GM10248 (cell line): ENCODE measurements at regions not wholly inside any gene's neighbourhood (a gene's known extent, or its start where the extent isn't known, plus 50 kb on each side); places are given as distances from the start of the nearest gene placed in this dataset.
"Not testable (repeated sequence)": the region's sequence is repeated elsewhere in the genome, so short reads cannot be mapped to it uniquely, and the experiment has no call there.

Source experiments
- CTCF ChIA-PET: fragments of 300-600 bp; sonication (Branson Sonifier 250); formaldehyde crosslinking; extraction: SDS; loops from one replicate; lab custom pipeline; 2021; ENCODE audit warnings: antibody characterized with exemption; lab: Yijun Ruan, JAX
- POLR2A ChIA-PET: fragments of 350-650 bp; sonication (Branson Sonifier 250); formaldehyde crosslinking; extraction: SDS; loops from one replicate; lab custom pipeline; 2020; ENCODE audit warnings: antibody characterized with exemption; lab: Yijun Ruan, JAX
- DNase-seq: peaks from one replicate; pipeline ENCODE4 v3.0.0; 2012; ENCODE audit errors: extremely low spot score
- TF ChIP-seq, protein P1 (sequence below): IDR thresholded peaks from 2 replicates; pipeline ENCODE4 v1.5.1; 2012; ENCODE audit warnings: mild to moderate bottlenecking, low read depth; ENCODE audit errors: extremely low read depth, missing control alignments, control extremely low read depth

DNA sequence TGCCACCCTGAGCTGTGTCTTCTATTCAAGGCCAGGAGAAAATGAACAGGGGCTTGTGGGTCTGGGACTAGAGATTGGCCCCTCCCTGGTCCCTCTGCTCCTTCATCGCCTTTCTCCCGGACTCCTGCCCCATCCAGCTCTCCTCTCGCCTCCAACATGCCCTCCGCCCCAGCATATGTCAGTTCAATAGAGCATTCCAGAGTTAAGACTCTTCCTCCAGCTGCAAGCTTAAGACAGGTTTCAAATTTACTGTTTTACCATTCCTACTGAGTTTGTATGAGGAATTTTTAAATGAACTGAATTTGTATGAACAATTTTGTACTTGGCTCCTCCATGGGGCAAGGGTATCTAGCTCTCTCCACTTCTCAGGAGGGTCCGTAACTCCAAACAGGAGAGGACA lies 195.6 kb downstream of the TBC1D2B start:
- ChIA-PET CTCF (interaction anchor here (1.0 to 1.2 kb wide), 3 partner anchors 21 to 77 kb away, joined by 3 read pairs; no protein-coding TSS in a partner anchor), POLR2A (no interaction called here)
- TF ChIP-seq, protein P1, sequence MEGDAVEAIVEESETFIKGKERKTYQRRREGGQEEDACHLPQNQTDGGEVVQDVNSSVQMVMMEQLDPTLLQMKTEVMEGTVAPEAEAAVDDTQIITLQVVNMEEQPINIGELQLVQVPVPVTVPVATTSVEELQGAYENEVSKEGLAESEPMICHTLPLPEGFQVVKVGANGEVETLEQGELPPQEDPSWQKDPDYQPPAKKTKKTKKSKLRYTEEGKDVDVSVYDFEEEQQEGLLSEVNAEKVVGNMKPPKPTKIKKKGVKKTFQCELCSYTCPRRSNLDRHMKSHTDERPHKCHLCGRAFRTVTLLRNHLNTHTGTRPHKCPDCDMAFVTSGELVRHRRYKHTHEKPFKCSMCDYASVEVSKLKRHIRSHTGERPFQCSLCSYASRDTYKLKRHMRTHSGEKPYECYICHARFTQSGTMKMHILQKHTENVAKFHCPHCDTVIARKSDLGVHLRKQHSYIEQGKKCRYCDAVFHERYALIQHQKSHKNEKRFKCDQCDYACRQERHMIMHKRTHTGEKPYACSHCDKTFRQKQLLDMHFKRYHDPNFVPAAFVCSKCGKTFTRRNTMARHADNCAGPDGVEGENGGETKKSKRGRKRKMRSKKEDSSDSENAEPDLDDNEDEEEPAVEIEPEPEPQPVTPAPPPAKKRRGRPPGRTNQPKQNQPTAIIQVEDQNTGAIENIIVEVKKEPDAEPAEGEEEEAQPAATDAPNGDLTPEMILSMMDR: no peak
- DNase-seq: no peak

DNA sequence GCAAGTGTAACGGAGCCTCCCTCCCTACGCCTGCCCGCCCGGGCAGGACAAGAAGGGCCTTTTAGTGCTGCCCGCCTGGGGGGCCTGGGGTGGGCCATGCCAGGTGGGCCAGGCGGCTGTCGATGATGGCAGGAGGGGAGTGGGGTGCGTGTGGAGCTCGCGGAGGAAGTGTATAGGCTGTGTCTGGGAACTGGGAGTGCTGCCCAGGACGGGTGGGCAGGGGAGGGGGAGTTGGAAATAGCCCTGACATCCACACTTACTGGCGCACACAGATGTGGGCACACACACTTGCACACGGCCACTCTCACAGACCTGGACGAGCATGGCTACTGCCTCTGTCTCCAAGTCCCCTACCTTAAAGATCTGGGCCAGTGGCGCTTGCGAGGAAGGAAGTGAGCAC lies 196.0 kb downstream of the TBC1D2B start:
- DNase-seq, POLR2A ChIA-PET: not testable (repeated sequence)
- CTCF ChIA-PET: interaction anchor here (1.2 kb wide), 2 partner anchors 22 to 78 kb away, joined by 3 read pairs; no protein-coding TSS in a partner anchor

DNA sequence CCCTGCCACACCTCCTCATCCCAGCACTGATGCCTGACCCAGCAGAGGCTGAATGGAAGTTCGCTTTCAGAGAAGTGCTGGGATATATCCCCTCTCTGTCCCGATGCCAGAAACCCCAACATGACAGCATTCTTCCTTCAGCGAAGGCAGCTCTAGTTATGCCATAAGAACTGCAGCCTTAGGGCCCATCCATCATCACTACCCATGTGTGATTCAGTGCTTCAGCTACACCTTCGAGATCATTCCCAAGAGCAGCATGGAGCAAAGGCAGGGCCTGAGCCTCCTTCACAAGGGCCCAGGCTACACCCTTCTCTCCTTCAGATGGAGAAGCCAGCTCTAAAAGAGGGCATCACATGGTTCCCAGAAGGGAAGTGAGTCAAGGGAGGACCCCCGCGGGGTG lies 198.0 kb downstream of the TBC1D2B start:
- CTCF ChIA-PET, POLR2A ChIA-PET: not testable (repeated sequence)

DNA sequence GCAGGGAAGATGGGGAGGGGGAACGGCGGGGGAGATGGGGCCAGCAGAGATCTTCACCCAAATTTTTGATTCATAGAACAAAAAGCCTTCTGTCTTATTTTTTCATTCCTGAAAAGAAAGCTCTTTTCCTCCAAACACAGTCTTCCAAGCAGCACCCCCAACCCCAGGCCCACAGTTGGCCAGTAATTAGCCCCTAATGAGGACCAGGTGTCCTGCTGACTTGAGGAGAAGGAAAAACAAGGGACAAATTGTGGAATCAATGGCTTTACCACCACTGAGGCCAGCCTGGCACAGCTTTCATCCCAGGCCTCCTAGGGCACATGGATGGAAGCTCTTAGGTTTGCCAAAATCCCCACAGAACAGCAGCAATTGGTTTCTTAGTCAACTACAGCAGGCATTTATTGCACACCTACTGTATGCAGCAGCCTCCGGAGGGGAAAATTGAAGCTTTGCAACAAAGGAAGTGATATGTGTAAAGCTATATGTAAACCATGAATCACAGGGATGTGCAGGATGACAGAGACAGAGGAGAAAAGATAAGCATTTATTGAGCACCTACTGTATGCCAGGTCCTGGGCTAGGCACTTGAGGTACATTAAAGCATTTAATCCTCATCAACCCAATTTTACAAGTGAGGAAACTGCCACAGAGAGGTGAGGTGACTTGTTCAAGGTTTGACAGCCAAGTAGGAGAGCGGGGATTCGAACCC lies 199.5 kb downstream of the TBC1D2B start:
- TF ChIP-seq, protein P1: no peak
- CTCF ChIA-PET: no interaction called here
- POLR2A ChIA-PET: no interaction called here
- no peak for DNase-seq

More for the DNA sequence above, 198.0 kb downstream of the TBC1D2B start:
- DNase-seq: not testable (repeated sequence)

DNA sequence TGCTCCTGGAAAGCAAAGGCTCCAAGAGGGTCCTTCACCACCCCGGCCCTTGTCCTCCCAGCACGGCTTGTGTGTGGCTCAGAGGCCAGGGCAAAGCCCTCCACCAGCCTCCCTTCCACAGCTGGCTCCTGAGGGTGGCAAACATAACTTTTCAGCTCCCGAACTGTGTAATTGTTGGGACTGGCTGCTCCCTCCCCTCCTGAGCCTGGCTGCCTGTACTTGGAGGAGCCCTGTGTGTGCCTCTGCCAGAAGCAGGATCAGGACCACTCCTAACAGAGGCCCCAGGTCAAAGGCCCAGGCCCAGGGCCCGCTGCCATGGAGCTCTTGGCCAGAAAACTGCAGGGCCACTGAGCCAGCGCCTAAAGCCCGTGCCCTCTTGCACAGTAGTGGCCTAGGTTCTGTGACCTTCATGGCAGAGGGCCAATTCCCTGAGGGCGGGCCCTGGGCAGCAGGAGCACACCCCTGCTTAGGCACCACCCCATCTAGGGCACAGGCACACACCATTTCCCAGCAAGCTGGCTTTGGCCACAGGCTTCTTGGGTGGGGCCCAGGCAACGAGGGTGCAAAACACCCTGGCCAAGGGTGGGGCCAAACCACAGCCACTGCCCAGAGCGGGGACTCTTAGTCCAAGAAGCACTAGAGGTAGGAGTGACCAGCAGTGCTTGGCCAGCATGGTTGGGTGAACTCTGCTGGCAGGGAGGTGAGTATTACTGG lies 201.2 kb downstream of the TBC1D2B start:
- CTCF ChIA-PET, DNase-seq, POLR2A ChIA-PET: not testable (repeated sequence)

DNA sequence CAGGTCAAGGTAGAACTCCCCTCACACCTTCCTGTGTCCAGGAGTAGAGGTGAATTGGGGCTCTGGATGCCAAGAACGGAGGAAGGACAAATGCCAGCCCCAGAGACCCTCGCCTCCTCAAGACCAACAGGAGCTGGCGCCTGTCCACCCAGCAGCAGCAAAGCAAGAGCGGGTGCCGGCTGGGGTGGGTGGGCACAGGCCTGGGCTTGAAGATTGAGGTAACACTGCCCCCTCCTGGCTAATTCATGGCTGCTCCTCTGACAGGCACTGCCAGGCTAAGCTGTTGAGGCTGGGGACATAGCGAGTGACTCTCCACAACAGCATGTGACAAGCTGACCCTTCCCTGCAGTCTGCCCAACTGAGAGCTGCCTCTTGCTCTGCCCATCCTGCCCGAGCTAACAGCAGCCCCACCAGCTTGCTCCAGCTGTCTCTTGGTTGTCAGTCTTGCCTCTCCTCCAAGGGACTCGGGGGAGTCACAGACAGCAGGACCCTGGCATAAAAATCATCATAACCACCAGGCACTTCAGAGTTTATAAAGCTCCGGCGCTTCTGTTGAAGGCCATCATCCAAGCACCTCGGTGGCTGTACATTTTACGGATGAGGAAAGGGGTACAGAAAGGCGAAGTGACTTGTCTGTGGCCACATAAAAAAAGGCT lies 202.3 kb downstream of the TBC1D2B start:
- DNase-seq: peak; percentile 64
- TF ChIP-seq, protein P1: peak; percentile 68
- CTCF ChIA-PET: interaction anchor here (0.6 to 3.4 kb wide), 5 partner anchors 25 to 247 kb away, joined by 3 to 13 read pairs (median 4); no protein-coding TSS in a partner anchor
- POLR2A ChIA-PET: not testable (repeated sequence)

DNA sequence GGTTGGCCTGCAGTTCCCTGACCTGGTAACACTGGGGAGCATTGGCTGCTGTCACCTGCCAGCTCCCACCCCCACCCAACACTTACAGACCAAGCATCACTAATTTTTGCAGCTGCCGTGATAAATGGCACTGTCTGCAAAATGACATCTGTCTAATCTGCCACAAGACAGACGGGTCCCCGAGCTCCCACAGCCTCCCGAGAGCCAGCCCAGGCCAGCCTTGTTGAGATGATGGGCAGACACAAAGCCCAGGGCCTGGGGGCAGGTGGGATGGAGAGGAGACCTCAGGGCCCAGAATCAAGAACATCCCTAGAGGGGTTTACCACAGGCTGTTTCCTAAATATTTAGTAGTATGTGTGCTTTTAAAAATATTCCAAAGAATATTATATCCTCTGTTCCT lies 203.4 kb downstream of the TBC1D2B start:
- CTCF ChIA-PET: interaction anchor here (2.0 to 3.4 kb wide), 2 partner anchors 27 to 240 kb away, joined by 6 to 13 read pairs; no protein-coding TSS in a partner anchor
- POLR2A ChIA-PET: no interaction called here
- DNase-seq: no peak
- TF ChIP-seq, protein P1: no peak

DNA sequence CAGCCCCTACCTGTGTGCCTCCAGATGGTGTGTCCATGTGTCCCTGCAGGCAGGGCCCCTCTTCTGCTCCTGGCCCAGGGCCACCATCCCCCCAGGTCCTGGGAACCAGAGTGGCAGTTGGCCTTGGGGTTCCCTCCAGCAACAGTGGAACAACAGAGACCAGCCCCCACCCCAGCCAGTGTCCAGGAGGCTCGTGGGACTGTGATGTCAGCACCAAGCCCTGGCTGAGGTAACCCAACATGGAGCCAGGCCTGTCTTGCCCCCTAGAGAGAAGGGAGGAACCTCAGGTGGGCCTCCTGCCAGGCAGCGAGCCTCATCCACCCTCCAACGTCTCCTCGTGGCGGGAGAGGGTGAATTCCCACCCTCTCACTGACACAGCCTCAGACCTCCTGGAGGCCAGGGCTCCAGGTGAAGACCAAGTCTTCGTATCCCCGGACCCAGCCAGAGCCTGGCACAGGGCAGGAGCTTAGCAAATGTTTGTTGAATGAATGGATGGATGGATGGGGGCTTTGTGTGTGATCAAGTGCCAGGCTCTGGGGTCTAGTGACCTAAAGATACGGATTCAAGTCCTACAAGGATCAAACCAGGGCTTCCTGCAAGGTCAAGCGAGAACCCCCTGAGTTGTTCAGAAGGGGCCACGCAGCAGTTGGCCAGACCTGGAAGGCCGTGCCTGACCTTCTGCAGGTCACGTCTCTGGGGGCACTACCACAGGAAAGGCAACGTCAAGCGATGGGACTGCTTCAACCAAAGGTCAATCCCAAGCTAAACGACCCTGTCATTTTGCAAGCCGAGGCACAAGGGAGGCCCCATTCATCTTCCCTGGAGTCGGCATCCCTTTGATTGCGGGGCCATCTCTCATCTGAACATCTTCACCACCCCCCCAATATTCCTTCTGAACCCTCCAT lies 204.7 kb downstream of the TBC1D2B start:
- POLR2A ChIA-PET: not testable (repeated sequence)
- CTCF ChIA-PET: interaction anchor here (1.2 to 3.4 kb wide), 3 partner anchors 28 to 239 kb away, joined by 3 to 13 read pairs (median 6); no protein-coding TSS in a partner anchor

More for the DNA sequence above, 204.7 kb downstream of the TBC1D2B start:
- DNase-seq: not testable (repeated sequence)
